ENCODE measurements at regions not wholly inside any gene's neighbourhood (a gene's known extent, or its start where the extent isn't known, plus 50 kb on each side); places are given as distances from the start of the nearest gene placed in this dataset.

DNA sequence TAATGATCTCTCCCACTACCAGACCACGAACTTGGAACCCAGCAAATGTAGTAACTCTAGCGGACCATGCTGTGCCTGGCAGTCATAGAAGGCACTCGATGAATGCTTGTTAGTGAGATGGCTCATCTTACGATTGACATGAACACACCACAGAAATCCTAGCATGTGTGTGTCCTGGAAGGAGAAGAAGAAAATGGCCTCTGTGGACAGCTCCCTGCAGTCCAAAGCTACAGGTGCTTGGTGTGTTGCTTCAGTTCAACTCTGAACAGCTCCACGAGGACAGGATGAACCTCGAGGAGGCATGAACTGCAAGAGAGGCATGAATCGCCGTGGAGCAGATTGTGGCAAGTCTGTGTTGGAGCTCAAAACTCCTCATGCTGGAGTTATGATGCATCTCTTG, 93.5 kb downstream of the KLF6 start:
- no peak overlapping the region for H3K4me3 ChIP-seq (ENCODE audit: low read depth, low read length)
- TF ChIP-seq, protein P1, sequence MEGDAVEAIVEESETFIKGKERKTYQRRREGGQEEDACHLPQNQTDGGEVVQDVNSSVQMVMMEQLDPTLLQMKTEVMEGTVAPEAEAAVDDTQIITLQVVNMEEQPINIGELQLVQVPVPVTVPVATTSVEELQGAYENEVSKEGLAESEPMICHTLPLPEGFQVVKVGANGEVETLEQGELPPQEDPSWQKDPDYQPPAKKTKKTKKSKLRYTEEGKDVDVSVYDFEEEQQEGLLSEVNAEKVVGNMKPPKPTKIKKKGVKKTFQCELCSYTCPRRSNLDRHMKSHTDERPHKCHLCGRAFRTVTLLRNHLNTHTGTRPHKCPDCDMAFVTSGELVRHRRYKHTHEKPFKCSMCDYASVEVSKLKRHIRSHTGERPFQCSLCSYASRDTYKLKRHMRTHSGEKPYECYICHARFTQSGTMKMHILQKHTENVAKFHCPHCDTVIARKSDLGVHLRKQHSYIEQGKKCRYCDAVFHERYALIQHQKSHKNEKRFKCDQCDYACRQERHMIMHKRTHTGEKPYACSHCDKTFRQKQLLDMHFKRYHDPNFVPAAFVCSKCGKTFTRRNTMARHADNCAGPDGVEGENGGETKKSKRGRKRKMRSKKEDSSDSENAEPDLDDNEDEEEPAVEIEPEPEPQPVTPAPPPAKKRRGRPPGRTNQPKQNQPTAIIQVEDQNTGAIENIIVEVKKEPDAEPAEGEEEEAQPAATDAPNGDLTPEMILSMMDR (IDR thresholded peaks at IDR 0.05; ENCODE audit: low read depth, low read length): no peak

- TF ChIP-seq, protein P1 (IDR thresholded peaks at IDR 0.05; ENCODE audit: low read depth, low read length): no peak
- no peak overlapping the region for H3K4me3 ChIP-seq (ENCODE audit: low read depth, low read length)
Measured at GRCh38 chr10:3689871-3690510, 95.0 kb downstream of the KLF6 start.

- TF ChIP-seq, protein P1 (IDR thresholded peaks at IDR 0.05; ENCODE audit: low read depth, low read length): no peak
- no peak overlapping the region for H3K4me3 ChIP-seq (ENCODE audit: low read depth, low read length)
Measured at GRCh38 chr10:3687510-3688081, 97.4 kb downstream of the KLF6 start.

DNA sequence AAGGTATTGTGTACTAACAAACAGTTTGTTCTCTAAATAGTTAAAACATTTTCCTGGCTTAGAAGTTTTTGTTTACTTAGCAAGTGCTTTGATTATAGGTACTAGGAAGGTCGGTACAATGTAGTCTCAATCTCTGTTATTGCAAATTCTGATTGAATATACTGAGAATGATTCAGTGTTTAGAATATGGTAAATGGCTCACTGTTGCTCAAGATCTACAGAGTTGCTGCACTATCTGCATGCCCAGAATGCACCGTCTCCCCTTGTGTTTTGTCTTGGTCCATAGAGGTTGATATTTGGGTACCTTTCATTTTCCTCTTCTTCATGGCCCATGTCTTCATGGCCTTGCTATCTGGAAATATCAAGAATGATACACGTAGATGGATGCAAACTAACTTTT, 99.6 kb downstream of the KLF6 start:
- TF ChIP-seq, protein P1 (IDR thresholded peaks at IDR 0.05; ENCODE audit: low read depth, low read length): no peak
- H3K4me3 ChIP-seq (ENCODE audit: low read depth, low read length): no peak overlapping the region

GRCh38 chr10:3684891-3685290, 100.1 kb downstream of the KLF6 start:
- TF ChIP-seq, protein P1 (IDR thresholded peaks at IDR 0.05; ENCODE audit: low read depth, low read length): no peak
- H3K4me3 ChIP-seq (ENCODE audit: low read depth, low read length): no peak overlapping the region

DNA sequence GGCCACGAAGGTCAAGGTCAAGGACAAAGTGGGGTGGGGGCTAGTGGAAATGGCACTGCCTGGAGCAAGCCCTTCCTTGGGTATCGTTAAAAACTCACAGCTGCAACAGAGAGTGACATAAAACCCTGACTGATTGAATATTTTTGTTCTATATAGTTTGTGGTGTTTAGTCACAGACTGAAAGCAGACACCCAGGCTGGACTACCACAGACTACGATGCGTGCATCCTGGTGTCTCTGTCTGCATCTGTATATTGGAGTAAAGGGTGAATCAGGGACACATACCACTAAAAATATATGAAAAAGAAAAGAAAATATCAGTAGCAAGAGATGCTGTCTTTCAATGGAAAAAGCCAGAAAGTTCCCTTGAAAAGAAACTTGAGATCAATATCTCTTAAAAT, 101.4 kb downstream of the KLF6 start:
- H3K4me3 ChIP-seq (ENCODE audit: low read depth, low read length): no peak overlapping the region
- TF ChIP-seq, protein P1 (IDR thresholded peaks at IDR 0.05; ENCODE audit: low read depth, low read length): no peak

- H3K4me3 ChIP-seq (ENCODE audit: low read depth, low read length): no peak overlapping the region
- TF ChIP-seq, protein P1 (IDR thresholded peaks at IDR 0.05; ENCODE audit: low read depth, low read length): no peak
Measured at GRCh38 chr10:3682745-3683144, 102.3 kb downstream of the KLF6 start.

Measured in WI38 (cell line).